ENCODE measurements at regions not wholly inside any gene's neighbourhood (a gene's known extent, or its start where the extent isn't known, plus 50 kb on each side); places are given as distances from the start of the nearest gene placed in this dataset.

GRCh38 chr9:73370053-73370452 is 218.4 kb downstream of the ANXA1 start:
- Mint-ChIP-seq H3K27ac (no peak overlapping the region), H3K36me3 (ENCODE audit: low read depth) (no peaks in the 10 kb centered on the region), H3K9me3 (no peaks in the 10 kb centered on the region), H3K4me1 (no peaks in the 10 kb centered on the region), H3K4me3 (no peak overlapping the region), H3K27me3 (ENCODE audit: insufficient read depth, low read depth, poor library complexity) (no peaks in the 10 kb centered on the region)
- no peaks in the 10 kb centered on the region for H3K4me1 ChIP-seq (ENCODE audit: insufficient read depth)
- no peak overlapping the region for H3K4me3 ChIP-seq
- ATAC-seq (no peak), DNase-seq (ENCODE audit: low spot score) (no peak)
- no peaks in the 10 kb centered on the region for H3K36me3 ChIP-seq (ENCODE audit: insufficient read depth)
- no peaks in the 10 kb centered on the region for H3F3A ChIP-seq (replicated peaks; ENCODE audit: low read depth)
- H2AFZ ChIP-seq, result no peak overlapping the region
- H3K4me2 ChIP-seq, result no peak overlapping the region
- H4K20me1 ChIP-seq (replicated peaks; ENCODE audit: insufficient read depth), result no peaks in the 10 kb centered on the region
- no peaks in the 10 kb centered on the region for H3K27me3 ChIP-seq (ENCODE audit: insufficient read depth)
- no peaks in the 10 kb centered on the region for H3K79me2 ChIP-seq (replicated peaks; ENCODE audit: insufficient read depth)
- no peaks in the 10 kb centered on the region for H3K9me2 ChIP-seq (ENCODE audit: insufficient read depth)
- H3K27ac ChIP-seq (ENCODE audit: low read depth), result no peak overlapping the region
- TF ChIP-seq CTCF (conservative IDR thresholded peaks at IDR 0.05; ENCODE audit: low read depth in 2 of 2) (no peak), NANOG (IDR thresholded peaks at IDR 0.05; ENCODE audit: borderline replicate concordance) (no peak), EZH2phosphoT487 (IDR thresholded peaks at IDR 0.05; ENCODE audit: unreplicated experiment) (no peak), JUNB (IDR thresholded peaks at IDR 0.05; ENCODE audit: unreplicated experiment) (no peak), EZH2 (IDR thresholded peaks at IDR 0.05; ENCODE audit: low read depth, unreplicated experiment) (no peak), POLR2AphosphoS5 (IDR thresholded peaks at IDR 0.05; ENCODE audit: low read depth) (no peak), ETS1 (IDR thresholded peaks at IDR 0.05) (no peak), REST (IDR thresholded peaks at IDR 0.05; ENCODE audit: unreplicated experiment) (no peak), ZNF331 (CRISPR knock-in tag; IDR thresholded peaks at IDR 0.05; ENCODE audit: low read depth) (no peak), ZNF114 (CRISPR knock-in tag; IDR thresholded peaks at IDR 0.05) (no peak)

GRCh38 chr9:73371801-73372200 is 220.1 kb downstream of the ANXA1 start:
- no peaks in the 10 kb centered on the region for H3F3A ChIP-seq (replicated peaks; ENCODE audit: low read depth)
- H3K4me1 ChIP-seq (ENCODE audit: insufficient read depth), result no peaks in the 10 kb centered on the region
- no peak overlapping the region for H3K27ac ChIP-seq (ENCODE audit: low read depth)
- Mint-ChIP-seq H3K9me3 (no peaks in the 10 kb centered on the region), H3K27me3 (ENCODE audit: insufficient read depth, low read depth, poor library complexity) (no peaks in the 10 kb centered on the region), H3K27ac (no peak overlapping the region), H3K4me3 (no peak overlapping the region), H3K36me3 (ENCODE audit: low read depth) (no peaks in the 10 kb centered on the region), H3K4me1 (no peaks in the 10 kb centered on the region)
- no peak overlapping the region for H3K4me2 ChIP-seq
- no peaks in the 10 kb centered on the region for H3K79me2 ChIP-seq (replicated peaks; ENCODE audit: insufficient read depth)
- no peaks in the 10 kb centered on the region for H3K9me2 ChIP-seq (ENCODE audit: insufficient read depth)
- DNase-seq (ENCODE audit: low spot score) (no peak), ATAC-seq (no peak)
- no peak overlapping the region for H3K4me3 ChIP-seq
- no peak overlapping the region for H2AFZ ChIP-seq
- no peaks in the 10 kb centered on the region for H3K36me3 ChIP-seq (ENCODE audit: insufficient read depth)
- H3K27me3 ChIP-seq (ENCODE audit: insufficient read depth), result no peaks in the 10 kb centered on the region
- H4K20me1 ChIP-seq (replicated peaks; ENCODE audit: insufficient read depth), result no peaks in the 10 kb centered on the region
- TF ChIP-seq NANOG (IDR thresholded peaks at IDR 0.05; ENCODE audit: borderline replicate concordance) (no peak), STAT1 (IDR thresholded peaks at IDR 0.05; ENCODE audit: unreplicated experiment) (no peak), REST (IDR thresholded peaks at IDR 0.05; ENCODE audit: unreplicated experiment) (no peak), ZNF114 (CRISPR knock-in tag; IDR thresholded peaks at IDR 0.05) (no peak), EZH2 (IDR thresholded peaks at IDR 0.05; ENCODE audit: low read depth, unreplicated experiment) (no peak), CREB1 (CRISPR knock-in tag; IDR thresholded peaks at IDR 0.05; ENCODE audit: low read depth) (no peak), ZNF331 (CRISPR knock-in tag; IDR thresholded peaks at IDR 0.05; ENCODE audit: low read depth) (no peak), CTCF (conservative IDR thresholded peaks at IDR 0.05; ENCODE audit: low read depth in 2 of 2) (no peak), EZH2phosphoT487 (IDR thresholded peaks at IDR 0.05; ENCODE audit: unreplicated experiment) (no peak)
